ENCODE measurements at regions not wholly inside any gene's neighbourhood (a gene's known extent, or its start where the extent isn't known, plus 50 kb on each side); places are given as distances from the start of the nearest gene placed in this dataset.

GRCh38 chr2:11942178-11942569 lies 195.7 kb downstream of the LPIN1 start:
- TF ChIP-seq CTCF (IDR thresholded peaks at IDR 0.05), result no peak
- TF ChIP-seq POLR2A (IDR thresholded peaks at IDR 0.05), result no peak
